Left lobe of liver (tissue), 2 donors: ENCODE measurements at regions not wholly inside any gene's neighbourhood (a gene's known extent, or its start where the extent isn't known, plus 50 kb on each side); places are given as distances from the start of the nearest gene placed in this dataset.

Experiments used
- ATAC-seq: fragments of 200-7000 bp; cut with Tn5 transposase; one replicate; pipeline ENCODE4 v1.9.1; 2020; ENCODE audit warnings: mild to moderate bottlenecking, moderate library complexity
- DNase-seq: peaks from one replicate; pipeline ENCODE4 v3.0.0-alpha.2; 2020; ENCODE audit warnings: low spot score
- donor health status: DM: no; HTN: no; CAD: no; lungs with moderate emphysema.
- donor health status: DM: no; HTN: yes; CAD: no.

DNA sequence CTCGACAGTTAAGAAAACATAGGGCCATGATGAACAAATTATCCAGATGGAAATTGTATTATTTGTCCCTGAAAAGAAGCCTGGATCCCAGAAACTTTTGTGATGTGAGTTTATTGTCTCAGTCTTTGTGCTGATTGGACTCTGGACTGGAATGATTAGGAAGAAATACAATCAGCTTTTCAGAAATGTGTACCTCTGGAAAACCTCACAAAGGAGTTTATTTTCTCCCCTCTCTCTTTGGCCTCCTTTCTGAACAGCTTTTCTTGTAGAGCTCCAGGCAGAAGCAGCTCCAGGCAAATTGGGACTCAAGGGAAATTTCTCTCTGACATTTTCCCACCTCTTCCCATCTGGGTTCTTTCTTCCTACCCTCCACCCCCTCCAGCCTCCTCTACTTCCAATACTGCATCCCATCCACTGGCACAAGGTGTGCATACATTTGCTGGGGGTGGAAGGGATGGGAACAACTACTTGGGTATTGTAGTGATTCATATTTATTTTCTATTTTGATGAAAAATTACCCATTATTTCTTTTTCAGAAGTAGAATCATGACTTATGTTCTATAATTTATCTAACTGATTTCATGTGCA is 119.7 kb downstream of the CD47 start:
- DNase-seq (no peak), ATAC-seq (no peak)

DNA sequence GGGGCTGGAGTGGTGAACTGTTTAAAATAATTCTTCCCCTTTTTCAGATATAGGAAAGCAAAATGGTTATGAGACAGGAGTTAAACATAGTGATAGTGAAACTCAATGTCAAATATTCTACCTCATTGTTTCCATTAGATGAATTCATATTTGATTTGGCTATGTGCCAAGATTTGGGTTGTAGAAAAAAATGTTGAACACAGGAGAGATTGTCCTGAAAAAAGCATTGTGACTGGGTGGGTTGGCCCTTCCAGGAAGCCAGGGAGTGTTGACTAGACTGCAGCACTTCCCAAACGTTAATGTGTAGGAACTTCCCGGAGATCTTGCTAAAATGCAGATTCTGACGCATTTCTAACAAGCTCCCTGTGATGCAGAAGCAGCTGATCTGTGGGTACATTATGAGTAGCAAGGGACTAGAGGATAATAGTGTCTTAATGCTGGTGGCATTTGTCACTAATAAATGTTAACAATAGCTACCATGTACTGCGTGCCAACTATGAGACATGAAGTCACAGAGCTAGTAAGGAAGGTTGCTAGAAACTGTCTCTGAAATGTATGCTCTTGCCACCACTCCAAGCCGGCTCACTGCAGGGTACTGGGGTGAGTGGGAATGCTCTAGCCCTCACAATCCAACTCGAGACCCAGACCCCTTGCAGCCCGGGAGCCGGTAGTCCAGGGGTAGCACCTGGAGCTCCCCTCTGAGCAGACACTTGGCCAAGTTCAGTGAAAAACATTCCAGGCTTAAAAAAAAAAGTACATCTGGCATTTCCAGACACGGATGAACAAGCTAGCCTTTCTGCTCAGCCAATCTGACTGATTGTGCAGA is 120.6 kb downstream of the CD47 start:
- DNase-seq (no peak), ATAC-seq (peak; percentile 39)

DNA sequence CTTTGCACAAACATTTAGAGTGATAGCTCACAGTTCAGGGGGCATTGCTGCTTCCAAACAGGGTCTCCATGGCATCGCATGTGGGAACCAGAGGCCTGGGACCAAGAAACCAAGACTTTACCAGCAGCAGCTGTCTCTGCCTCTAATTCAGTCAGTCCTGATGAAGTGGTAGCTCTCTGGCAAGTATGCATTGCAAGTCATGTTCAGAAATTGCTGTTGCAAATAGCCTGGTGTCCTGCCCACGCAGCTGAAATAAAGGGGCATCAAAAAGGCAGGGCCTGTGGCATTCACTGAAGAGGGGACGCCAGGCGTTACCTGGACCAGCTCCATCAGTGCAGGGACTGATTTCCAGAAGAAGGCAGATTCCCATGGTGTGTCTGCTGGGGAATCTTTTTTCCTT is 121.3 kb downstream of the CD47 start:
- DNase-seq: no peak
- ATAC-seq: no peak

DNA sequence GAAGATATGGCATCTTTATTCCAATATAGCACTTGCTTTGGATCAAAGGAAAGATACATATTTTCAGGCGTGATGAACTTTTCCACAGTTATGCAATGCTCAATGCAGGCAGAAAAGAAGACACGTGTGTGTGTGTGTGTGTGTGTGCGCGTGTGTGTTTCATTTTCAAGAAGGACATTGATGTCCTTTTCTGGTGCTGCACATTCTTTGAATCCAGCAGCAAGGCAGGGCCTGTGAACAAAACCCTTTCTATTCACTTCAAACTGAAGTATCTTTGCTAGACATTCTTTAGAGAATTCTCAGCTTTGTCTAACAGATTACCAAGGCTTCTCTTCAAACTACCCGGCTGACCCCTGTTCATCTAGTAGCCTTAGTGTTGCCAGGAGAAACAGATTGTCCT is 124.6 kb downstream of the CD47 start:
- ATAC-seq (no peak), DNase-seq (no peak)

DNA sequence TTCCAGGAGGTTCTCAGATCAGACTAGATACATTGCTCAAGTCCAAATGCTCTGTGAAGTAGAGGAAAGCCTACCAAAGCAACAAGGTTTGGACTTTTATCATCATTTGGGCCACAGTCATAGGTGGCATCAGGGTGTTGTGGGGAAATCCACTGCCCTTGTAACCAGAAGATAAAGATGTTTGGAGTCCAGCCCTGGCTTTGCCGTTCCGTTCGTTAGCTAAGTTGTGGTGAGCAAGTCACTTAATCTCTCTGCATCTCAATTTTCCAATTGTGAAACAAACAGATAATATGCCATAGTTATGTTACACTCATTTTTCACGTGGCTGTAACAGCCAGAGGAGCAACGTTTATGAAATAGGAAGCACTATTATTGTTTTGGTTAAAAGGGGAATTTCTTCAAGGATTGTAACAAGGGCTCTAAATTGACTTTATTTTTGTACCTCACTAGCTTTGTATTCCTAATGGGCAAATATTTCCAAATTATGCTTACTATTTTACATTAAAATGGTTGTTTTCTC is 125.6 kb downstream of the CD47 start:
- DNase-seq: no peak
- no peak for ATAC-seq

DNA sequence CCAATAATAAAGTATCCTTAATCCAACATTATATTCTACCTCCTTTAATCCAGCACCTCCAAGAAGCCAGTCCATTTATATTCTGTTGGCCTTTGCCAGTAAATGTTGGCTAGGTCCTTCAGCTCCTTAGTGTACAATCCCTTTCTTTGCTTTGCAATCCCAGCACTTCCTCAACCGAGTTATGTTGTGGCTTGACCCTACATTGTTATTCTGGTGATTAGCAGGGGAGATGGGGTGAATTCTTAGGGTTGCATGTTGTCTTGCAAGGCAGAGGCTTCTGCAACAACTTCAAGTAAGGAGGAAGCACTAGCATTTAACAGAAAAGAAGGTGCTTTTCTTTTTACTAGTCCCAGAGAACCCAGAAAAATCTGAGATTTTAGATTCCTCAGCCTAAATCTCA is 127.2 kb downstream of the CD47 start:
- DNase-seq: no peak
- ATAC-seq: no peak

DNA sequence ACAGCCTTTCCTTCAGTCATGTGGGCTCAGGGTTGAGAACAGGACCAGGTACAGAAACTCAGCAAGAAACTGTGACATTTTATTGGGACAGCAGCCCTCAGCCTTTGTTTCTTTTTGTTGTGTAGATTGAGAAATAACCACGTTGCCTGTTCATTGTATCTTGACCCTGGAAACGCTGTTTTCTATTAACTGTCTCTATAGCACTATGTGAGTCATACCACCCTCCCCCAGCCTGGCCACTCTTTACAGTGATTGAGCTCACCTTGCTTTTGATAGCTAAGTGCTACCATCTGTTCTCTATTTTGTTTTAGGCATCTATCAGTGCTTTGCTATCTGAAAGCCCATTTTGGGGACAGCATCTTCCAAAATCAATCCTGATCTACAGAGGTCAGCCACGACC is 127.9 kb downstream of the CD47 start:
- ATAC-seq (no peak), DNase-seq (no peak)

DNA sequence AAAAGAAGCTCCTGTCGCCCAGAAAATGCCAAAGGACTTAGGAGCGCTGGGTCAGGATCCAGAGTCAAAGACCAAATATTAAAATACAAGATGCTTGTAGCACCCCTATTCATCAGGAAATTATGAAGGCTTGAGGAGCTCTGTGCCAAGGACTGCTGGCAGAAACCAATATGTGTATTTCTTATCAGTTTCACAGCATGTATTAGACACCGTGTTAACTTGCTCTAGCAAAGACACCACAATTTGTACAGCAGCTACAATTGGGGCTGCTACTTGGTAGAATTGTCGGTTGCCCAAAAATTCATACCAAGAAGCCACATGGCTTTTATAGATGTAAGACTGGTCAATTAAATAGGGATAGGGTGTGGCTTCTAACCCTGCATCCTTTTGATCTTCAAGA is 128.8 kb downstream of the CD47 start:
- DNase-seq: no peak

DNA sequence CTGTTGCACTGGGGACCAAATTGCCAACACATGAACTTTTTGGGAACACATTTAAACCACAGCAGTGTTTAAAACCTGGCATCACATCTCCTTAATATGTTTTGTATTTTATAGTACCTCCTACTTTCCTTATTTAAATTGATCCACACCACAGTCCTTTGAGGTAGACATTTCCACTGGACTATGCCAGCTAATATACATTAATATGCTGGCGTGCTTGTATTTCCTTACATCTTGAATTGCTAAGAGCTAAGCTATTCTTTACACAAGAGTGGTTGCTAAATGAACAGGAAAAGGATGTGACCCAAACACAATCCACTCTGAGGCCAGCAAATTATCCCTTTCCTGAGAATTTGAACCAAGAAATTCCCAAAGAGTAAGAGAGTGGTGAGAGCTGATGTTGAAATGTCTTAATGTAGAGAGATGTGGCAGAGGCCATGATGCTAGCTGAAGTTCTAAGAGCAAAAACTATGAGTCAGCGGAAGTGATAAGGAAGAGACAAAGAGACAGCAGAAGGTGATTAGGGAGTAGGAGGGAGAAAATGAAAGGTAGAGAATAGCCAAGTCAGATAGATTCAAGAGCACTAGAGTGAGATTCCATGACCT is 131.2 kb downstream of the CD47 start:
- no peak for DNase-seq

More for the DNA sequence above, 128.8 kb downstream of the CD47 start:
- no peak for ATAC-seq

DNA sequence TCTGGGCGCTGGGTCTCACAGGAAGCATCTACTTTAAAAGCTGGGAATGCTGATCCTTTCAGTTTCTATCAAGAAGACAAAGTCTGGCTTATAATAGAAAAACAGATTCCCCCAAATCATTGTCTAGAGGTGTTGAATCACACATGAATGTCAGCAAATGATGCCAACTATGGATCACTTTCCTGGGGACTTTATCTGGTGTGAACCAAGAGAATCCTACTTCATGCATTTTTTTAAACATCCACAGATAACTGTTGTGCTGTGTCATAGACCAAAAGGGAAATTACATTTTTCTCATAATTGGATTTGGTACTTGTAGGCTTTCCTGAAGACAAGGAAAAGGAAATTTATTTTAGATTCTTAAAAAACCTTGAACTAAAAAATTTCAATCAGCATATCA is 132.7 kb downstream of the CD47 start:
- ATAC-seq: no peak
- DNase-seq: no peak

More for the DNA sequence above, 131.2 kb downstream of the CD47 start:
- no peak for ATAC-seq

DNA sequence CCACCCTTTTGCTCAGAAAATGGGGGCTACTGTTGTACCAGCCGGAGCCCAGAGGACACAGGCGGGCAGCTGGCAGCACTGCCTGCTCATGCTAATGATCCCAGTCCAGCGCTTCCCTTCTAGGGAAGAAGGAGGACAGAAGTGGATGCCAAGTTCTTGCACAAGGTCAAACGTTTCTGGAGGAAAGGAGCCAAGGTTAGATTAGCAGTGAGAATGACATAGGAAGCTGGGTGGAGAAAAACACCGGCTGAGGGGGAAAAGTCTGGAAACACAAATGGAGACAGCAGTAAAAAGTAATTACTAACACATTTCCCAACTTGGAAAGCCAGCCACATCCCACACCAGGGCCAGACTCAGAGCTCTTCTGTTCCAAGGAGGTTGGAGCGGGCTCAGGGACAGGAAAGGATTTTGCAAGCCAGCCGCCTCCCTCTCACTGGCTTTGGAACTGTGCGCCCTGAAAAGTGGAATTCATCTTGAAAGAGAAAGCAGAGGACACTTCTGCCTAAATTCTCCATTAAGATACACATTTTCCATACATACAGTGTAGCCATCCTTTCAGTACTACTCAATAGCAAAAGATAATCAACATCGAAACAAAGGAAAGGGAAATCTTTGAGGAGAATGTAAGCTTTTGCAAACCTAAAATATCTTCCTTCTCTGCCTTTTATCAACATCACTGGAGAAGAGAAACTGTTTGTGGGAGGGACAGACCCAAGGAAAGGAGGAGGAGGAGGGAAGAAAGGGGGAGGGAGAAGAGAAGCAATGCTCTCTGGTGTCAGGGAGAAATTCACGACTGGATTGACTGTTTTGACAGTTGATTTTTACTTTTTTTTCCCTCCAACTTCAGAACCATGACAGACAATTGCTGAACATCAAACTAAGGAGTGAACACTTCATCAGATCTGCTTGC is 133.6 kb downstream of the CD47 start:
- ATAC-seq (peak; percentile 37), DNase-seq (no peak)

DNA sequence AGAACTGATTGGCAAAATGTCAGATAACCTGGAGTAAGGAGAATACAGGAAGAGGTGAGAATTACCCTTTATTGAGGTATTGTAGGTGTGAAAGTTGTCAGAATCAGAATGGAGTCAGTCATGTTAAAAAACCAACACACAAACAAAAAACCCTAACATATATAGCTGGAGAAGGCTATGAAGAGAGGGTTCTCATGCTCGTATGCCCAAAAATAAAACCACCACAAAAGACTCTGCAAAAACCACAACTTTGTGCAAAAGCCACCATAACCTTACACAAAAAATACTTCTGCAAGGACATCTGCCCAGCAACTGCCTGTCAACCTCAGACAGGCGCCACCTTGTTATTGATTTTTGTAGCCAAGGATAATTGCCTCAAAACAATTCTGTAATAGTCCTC is 136.0 kb downstream of the CD47 start:
- ATAC-seq: no peak
- DNase-seq: no peak

DNA sequence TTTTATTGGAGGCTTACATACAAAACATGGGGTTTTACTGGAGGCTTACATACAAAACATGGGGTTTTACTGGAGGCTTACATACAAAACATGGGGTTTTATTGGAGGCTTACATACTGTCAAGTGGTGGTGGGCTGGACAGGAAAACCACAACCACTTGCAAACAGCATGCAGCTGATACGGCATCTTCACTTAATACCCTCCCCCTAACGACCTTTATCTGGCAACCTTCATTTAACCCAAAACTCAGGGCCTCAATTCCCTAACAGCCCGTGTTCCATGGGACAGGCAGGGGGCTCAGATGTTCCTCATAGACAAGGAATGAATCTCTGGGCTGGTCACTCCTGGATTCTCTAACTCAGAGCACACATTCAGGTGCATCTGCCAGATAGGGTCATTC is 137.1 kb downstream of the CD47 start:
- no peak for ATAC-seq
- DNase-seq: no peak

DNA sequence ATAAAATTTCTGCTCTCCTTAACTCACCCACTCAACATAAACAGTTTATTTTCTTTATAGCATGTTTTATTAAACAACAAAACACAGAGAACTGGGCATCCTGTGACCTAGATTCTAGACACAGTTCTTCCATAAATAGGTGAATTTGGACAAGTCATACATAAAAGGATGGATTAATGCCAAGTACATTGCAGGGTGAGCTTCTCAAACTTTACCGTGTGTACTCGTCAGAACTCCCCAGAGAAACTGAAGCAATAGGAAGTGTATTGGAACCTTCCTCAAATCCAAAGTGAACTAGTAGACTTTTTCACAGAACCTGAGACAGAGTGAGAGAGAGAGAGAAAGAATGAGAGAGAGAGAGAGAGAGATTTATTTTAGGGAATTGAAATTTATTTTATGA is 139.7 kb downstream of the CD47 start:
- no peak for ATAC-seq
- DNase-seq: no peak

DNA sequence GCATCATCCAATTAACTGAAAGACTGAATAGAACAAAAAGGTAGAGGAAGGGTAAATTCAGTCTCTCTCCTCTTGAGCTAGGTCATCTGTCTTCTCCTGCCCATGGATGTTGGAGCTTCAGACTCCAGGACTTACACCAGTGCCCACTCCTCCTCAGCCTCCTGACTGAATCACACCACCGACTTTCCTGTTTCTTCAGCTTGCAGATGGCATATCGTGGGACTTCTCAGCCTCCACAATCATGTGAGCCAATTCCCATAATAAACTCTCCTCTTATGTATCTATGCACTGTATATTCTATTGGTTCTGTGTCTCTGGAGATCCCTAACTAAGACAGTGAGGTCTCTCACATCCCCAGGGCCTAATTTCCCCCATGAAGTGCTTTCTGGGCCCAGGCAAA is 140.4 kb downstream of the CD47 start:
- no peak for ATAC-seq

DNA sequence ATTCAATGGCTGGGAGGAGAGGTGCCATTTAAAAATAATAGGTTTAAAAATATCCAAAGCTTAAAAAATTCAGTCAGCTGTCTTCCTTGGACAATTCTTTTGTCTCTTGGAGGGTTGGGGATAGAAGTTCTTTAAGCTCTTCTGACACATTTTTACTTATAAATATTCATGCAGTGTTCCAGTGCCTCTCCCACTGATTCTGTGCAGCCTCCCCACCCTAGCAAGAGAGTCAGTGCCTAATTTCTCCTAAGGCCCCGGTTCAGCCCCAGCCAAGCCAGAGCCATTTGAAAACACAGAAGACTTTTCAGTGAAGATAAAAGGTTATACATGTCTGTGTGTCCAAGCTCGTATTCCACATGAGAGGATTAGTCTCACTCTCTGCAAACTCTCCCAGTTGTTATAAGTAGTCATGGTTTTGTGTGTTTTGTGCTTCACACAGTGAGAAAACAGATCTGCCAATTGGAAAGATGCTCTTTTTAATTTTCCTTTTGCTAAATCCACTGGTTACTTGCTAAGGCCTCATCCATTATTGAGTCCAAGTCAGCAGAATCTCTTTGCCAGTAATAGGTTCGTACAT is 141.3 kb downstream of the CD47 start:
- no peak for ATAC-seq
- no peak for DNase-seq

More for the DNA sequence above, 140.4 kb downstream of the CD47 start:
- DNase-seq: no peak

DNA sequence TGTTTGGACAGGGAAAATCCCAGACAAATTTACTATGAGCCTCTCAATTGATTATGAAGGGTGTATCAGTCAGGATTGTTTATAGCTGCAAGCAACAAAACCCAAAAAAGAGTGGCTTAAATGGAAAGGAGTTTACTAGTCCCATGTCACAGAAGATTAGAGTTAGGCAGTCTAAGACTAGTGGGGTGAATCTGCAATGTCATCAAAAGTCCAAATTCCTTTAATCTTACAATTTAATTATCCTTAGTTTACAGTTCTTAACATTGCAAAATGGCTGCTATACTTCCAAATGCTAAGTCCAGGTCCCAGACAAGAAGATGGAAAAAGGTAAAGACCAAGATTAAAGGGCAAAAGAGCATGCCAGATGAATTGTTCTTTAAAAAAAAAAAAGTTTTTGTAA is 143.6 kb downstream of the CD47 start:
- DNase-seq: no peak
- no peak for ATAC-seq

DNA sequence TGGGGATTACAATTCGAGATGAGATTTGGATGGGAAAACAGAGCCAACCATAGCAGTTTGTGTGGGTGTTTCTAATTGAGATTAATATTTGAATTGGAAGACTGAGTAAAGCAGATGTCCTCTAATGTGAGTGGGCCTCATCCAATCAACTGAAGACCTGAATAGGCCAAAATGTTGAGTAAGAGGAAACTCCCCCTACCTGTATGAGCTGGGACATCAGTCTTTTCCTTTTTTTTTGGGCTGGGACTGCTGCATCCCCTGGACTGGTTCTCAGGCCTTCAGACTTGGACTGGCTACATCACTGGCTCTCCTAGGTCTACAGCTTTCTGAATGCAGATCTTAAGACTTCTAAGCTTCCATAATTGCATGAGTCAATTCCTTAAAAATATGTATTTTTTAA is 144.1 kb downstream of the CD47 start:
- ATAC-seq: no peak
- DNase-seq: no peak

DNA sequence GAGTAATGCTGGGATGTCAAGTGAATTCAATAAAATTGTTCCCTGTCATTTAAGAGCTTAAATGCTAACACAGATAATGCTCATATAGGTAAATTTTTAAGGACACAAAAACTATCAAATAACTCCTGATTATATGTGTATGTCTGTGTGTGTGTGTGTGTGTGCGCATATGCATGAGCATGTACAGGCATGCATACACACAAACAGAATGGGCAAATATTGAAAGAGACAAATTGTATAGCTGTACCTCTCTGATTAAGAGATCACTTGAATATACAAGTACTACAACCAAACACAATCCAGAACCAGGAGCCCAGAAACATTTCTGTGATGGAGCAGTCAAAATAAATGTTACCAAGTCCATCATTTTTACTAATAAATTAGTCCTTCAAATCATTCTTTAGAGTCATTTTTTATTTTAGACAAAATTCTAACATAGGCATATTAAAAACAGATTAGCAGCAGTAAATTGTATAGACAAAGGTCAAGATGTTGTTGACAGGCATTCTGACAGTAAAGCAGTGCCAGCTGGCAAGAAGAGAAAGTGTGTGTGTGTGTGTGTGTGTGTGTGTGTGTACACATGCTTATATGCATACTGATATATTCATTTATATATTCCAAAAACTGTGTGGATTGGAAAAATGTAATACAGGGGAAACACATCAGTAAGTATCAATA is 145.3 kb downstream of the CD47 start:
- no peak for ATAC-seq
- DNase-seq: no peak
